Progenitor cell of endocrine pancreas (in vitro differentiated cells): ENCODE measurements at regions not wholly inside any gene's neighbourhood (a gene's known extent, or its start where the extent isn't known, plus 50 kb on each side); places are given as distances from the start of the nearest gene placed in this dataset.

ENCODE experiments used
- DNase-seq: peaks from one replicate; pipeline ENCODE4 v3.0.0; 2021; ENCODE audit warnings: low spot score; ENCODE audit not compliant: unreplicated experiment
- H3K27ac Mint-ChIP-seq: 2 replicates; pipeline ENCODE4 v1.8.0; 2021; ENCODE audit warnings: mild to moderate bottlenecking, moderate library complexity, mixed read lengths
- H3K27me3 Mint-ChIP-seq: 2 replicates; pipeline ENCODE4 v1.8.0; 2021; ENCODE audit warnings: mixed read lengths
- H3K36me3 Mint-ChIP-seq: 2 replicates; pipeline ENCODE4 v1.8.0; 2022; ENCODE audit warnings: mixed read lengths; ENCODE audit not compliant: insufficient read depth
- H3K4me1 Mint-ChIP-seq: 2 replicates; pipeline ENCODE4 v1.8.0; 2021; ENCODE audit warnings: low read depth, mixed read lengths
- H3K4me3 Mint-ChIP-seq: 2 replicates; pipeline ENCODE4 v1.8.0; 2021; ENCODE audit warnings: low read depth, mild to moderate bottlenecking, moderate library complexity, mixed read lengths
- H3K9me3 Mint-ChIP-seq: 2 replicates; pipeline ENCODE4 v1.8.0; 2021; ENCODE audit warnings: low read depth, mixed read lengths
- CTCF ChIP-seq: fragments of 200-600 bp; sonication (generic); IDR thresholded peaks from one replicate; pipeline ENCODE4 v1.5.0; 2021; ENCODE audit warnings: antibody characterized with exemption, mild to moderate bottlenecking; ENCODE audit not compliant: unreplicated experiment

GRCh38 chr9:4424038-4424437, 66.2 kb upstream of the SLC1A1 start:
- Mint-ChIP-seq H3K9me3 (no peaks in the 10 kb centered on the region), H3K27ac (no peak overlapping the region), H3K27me3 (peaks cover 3% of the 10 kb centered on the region), H3K4me1 (peaks cover 15% of the 10 kb centered on the region), H3K4me3 (no peak overlapping the region), H3K36me3 (no peaks in the 10 kb centered on the region)
- no peak for DNase-seq
- TF ChIP-seq CTCF, result no peak

GRCh38 chr9:4423207-4423610, 67.1 kb upstream of the SLC1A1 start:
- H3K27ac Mint-ChIP-seq, result no peak overlapping the region
- H3K27me3 Mint-ChIP-seq, result peaks cover 3% of the 10 kb centered on the region
- no peaks in the 10 kb centered on the region for H3K36me3 Mint-ChIP-seq
- no peak overlapping the region for H3K4me3 Mint-ChIP-seq
- DNase-seq, result no peak
- H3K9me3 Mint-ChIP-seq, result no peaks in the 10 kb centered on the region
- H3K4me1 Mint-ChIP-seq, result peaks cover 15% of the 10 kb centered on the region
- no peak for TF ChIP-seq CTCF

GRCh38 chr9:4422495-4422894, 67.8 kb upstream of the SLC1A1 start:
- no peaks in the 10 kb centered on the region for H3K9me3 Mint-ChIP-seq
- no peak overlapping the region for H3K4me3 Mint-ChIP-seq
- no peak for DNase-seq
- H3K27me3 Mint-ChIP-seq, result peaks cover 3% of the 10 kb centered on the region
- peaks cover 18% of the 10 kb centered on the region for H3K4me1 Mint-ChIP-seq
- H3K27ac Mint-ChIP-seq, result no peak overlapping the region
- TF ChIP-seq CTCF, result no peak
- H3K36me3 Mint-ChIP-seq, result no peaks in the 10 kb centered on the region

GRCh38 chr9:4421847-4422246, 68.4 kb upstream of the SLC1A1 start:
- Mint-ChIP-seq H3K27me3 (peaks cover 3% of the 10 kb centered on the region), H3K4me1 (peaks cover 18% of the 10 kb centered on the region), H3K36me3 (no peaks in the 10 kb centered on the region), H3K27ac (no peak overlapping the region), H3K4me3 (no peak overlapping the region), H3K9me3 (no peaks in the 10 kb centered on the region)
- no peak for TF ChIP-seq CTCF
- no peak for DNase-seq

GRCh38 chr9:4420351-4420750, 69.9 kb upstream of the SLC1A1 start:
- H3K36me3 Mint-ChIP-seq, result no peaks in the 10 kb centered on the region
- no peak overlapping the region for H3K27ac Mint-ChIP-seq
- no peaks in the 10 kb centered on the region for H3K27me3 Mint-ChIP-seq
- H3K9me3 Mint-ChIP-seq, result no peaks in the 10 kb centered on the region
- H3K4me1 Mint-ChIP-seq, result peaks cover 18% of the 10 kb centered on the region
- DNase-seq, result no peak
- no peak overlapping the region for H3K4me3 Mint-ChIP-seq
- TF ChIP-seq CTCF, result no peak
